ENCODE measurements at regions not wholly inside any gene's neighbourhood (a gene's known extent, or its start where the extent isn't known, plus 50 kb on each side); places are given as distances from the start of the nearest gene placed in this dataset.

DNA sequence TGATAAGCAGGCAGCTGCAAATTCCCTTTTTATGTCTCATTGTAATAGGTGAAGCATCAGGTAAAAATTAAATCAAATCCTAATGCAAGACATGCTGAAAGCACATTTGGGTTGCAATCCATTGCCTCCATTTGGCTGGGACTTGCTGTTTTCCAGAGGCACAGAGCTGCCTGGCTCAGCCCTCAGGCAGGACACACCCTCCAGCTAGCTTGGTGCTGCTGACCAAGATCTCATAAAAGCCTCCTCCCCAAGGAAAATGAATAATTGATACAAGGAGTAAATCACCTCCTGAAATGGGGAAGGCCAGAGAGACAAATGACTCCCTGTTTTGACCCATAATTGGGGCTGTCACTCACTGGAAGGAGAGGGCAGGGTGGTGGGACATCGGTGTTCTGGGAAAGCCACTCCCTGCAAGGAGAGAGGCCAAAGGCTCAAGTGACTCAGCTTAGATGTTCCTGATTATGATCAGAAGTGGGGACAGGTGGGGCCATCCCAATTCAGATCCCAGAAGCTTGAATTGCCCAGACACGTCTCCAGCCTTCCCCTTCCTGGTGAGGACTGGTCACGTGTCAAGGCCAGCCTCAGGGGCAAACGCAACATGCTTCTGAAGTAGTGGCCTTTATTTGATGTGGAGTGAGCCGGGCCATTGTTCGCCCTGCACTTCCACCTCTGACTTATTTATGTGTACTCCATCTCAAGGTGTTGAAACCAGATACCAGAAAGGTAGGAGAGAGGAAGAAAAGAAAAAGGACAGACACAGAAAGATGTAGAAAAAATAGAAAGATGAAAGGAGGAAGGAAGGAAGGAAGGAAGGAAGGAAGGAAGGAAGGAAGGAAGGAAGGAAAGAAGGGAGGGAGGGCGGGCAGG is 773.7 kb downstream of the BCL11B start:
- CTCF ChIA-PET, result no interaction called here
- POLR2A ChIA-PET, result no interaction called here
- Histone ChIP-seq H3K4me3 (ENCODE audit: low read depth, low read length) (no peak overlapping the region), H3K36me3 (ENCODE audit: control insufficient read depth in 2 of 2, insufficient read depth in 1 of 2, low read length in 2 of 2) (no peaks in the 10 kb centered on the region), H3K9me3 (ENCODE audit: control insufficient read depth, insufficient read depth, low read depth, low read length) (no peaks in the 10 kb centered on the region), H3K4me1 (ENCODE audit: control insufficient read depth, insufficient read depth, low read length) (no peaks in the 10 kb centered on the region), H3K27ac (ENCODE audit: extremely low read depth, low read depth, low read length) (no peak overlapping the region)
- TF ChIP-seq ZNF239 (tag by site-specific recombination; IDR thresholded peaks at IDR 0.05), result no peak
- TF ChIP-seq ZNF560 (tag by site-specific recombination; IDR thresholded peaks at IDR 0.05; ENCODE audit: borderline replicate concordance), result no peak
- TF ChIP-seq, protein P1, sequence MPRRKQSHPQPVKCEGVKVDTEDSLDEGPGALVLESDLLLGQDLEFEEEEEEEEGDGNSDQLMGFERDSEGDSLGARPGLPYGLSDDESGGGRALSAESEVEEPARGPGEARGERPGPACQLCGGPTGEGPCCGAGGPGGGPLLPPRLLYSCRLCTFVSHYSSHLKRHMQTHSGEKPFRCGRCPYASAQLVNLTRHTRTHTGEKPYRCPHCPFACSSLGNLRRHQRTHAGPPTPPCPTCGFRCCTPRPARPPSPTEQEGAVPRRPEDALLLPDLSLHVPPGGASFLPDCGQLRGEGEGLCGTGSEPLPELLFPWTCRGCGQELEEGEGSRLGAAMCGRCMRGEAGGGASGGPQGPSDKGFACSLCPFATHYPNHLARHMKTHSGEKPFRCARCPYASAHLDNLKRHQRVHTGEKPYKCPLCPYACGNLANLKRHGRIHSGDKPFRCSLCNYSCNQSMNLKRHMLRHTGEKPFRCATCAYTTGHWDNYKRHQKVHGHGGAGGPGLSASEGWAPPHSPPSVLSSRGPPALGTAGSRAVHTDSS (tag by site-specific recombination; IDR thresholded peaks at IDR 0.05), result no peak
- TF ChIP-seq, protein P2, sequence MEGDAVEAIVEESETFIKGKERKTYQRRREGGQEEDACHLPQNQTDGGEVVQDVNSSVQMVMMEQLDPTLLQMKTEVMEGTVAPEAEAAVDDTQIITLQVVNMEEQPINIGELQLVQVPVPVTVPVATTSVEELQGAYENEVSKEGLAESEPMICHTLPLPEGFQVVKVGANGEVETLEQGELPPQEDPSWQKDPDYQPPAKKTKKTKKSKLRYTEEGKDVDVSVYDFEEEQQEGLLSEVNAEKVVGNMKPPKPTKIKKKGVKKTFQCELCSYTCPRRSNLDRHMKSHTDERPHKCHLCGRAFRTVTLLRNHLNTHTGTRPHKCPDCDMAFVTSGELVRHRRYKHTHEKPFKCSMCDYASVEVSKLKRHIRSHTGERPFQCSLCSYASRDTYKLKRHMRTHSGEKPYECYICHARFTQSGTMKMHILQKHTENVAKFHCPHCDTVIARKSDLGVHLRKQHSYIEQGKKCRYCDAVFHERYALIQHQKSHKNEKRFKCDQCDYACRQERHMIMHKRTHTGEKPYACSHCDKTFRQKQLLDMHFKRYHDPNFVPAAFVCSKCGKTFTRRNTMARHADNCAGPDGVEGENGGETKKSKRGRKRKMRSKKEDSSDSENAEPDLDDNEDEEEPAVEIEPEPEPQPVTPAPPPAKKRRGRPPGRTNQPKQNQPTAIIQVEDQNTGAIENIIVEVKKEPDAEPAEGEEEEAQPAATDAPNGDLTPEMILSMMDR (tag by site-specific recombination; IDR thresholded peaks at IDR 0.05), result no peak
- TF ChIP-seq, protein P3, sequence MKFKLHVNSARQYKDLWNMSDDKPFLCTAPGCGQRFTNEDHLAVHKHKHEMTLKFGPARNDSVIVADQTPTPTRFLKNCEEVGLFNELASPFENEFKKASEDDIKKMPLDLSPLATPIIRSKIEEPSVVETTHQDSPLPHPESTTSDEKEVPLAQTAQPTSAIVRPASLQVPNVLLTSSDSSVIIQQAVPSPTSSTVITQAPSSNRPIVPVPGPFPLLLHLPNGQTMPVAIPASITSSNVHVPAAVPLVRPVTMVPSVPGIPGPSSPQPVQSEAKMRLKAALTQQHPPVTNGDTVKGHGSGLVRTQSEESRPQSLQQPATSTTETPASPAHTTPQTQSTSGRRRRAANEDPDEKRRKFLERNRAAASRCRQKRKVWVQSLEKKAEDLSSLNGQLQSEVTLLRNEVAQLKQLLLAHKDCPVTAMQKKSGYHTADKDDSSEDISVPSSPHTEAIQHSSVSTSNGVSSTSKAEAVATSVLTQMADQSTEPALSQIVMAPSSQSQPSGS (tag by site-specific recombination; IDR thresholded peaks at IDR 0.05; ENCODE audit: low read depth), result no peak
- TF ChIP-seq IKZF3 (tag by site-specific recombination; IDR thresholded peaks at IDR 0.05), result no peak
- no peak for TF ChIP-seq ZNF416 (tag by site-specific recombination; IDR thresholded peaks at IDR 0.05)
- TF ChIP-seq ZNF654 (tag by site-specific recombination; IDR thresholded peaks at IDR 0.05; ENCODE audit: low read depth), result no peak
- TF ChIP-seq KLF1 (tag by site-specific recombination; IDR thresholded peaks at IDR 0.05), result no peak
- TF ChIP-seq, protein P4, sequence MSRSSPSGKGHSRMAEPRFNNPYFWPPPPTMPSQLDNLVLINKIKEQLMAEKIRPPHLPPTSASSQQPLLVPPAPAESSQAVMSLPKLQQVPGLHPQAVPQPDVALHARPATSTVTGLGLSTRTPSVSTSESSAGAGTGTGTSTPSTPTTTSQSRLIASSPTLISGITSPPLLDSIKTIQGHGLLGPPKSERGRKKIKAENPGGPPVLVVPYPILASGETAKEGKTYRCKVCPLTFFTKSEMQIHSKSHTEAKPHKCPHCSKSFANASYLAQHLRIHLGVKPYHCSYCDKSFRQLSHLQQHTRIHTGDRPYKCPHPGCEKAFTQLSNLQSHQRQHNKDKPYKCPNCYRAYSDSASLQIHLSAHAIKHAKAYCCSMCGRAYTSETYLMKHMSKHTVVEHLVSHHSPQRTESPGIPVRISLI (tag by site-specific recombination; IDR thresholded peaks at IDR 0.05), result no peak
- TF ChIP-seq ZNF791 (tag by site-specific recombination; IDR thresholded peaks at IDR 0.05), result no peak
- no peak for TF ChIP-seq ZNF610 (tag by site-specific recombination; IDR thresholded peaks at IDR 0.05; ENCODE audit: borderline replicate concordance)
- TF ChIP-seq ZNF747 (tag by site-specific recombination; IDR thresholded peaks at IDR 0.05), result no peak
- no peak for TF ChIP-seq ZNF114 (tag by site-specific recombination; IDR thresholded peaks at IDR 0.05)

DNA sequence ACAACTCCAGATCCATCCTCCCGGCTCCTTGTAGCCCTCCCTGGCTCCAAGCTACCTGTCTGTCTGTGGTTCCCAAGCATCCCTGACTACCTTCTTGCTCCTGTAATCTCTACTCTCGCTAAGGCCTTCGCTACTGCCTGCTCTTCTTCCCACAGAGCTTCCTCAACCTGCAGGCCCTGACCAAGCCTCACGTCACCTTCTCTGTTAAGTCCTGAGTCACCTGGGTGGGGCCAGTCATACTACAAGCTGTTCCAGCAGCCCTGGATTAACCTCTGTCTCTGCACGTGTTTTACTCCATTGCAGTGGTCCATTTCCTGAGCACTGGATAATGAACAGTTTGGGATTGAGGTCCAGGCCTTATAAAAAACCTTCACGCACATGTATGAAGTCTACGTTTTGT is 770.7 kb downstream of the BCL11B start:
- no peaks in the 10 kb centered on the region for H3K9me3 ChIP-seq (ENCODE audit: control insufficient read depth, insufficient read depth, low read depth, low read length)
- no peak overlapping the region for H3K4me3 ChIP-seq (ENCODE audit: low read depth, low read length)
- POLR2A ChIA-PET, result no interaction called here
- no peaks in the 10 kb centered on the region for H3K4me1 ChIP-seq (ENCODE audit: control insufficient read depth, insufficient read depth, low read length)
- CTCF ChIA-PET, result no interaction called here
- no peak overlapping the region for H3K27ac ChIP-seq (ENCODE audit: extremely low read depth, low read depth, low read length)
- no peaks in the 10 kb centered on the region for H3K36me3 ChIP-seq (ENCODE audit: control insufficient read depth in 2 of 2, insufficient read depth in 1 of 2, low read length in 2 of 2)
- TF ChIP-seq ZSCAN16 (tag by site-specific recombination; IDR thresholded peaks at IDR 0.05), result no peak
- no peak for TF ChIP-seq ZNF830 (tag by site-specific recombination; IDR thresholded peaks at IDR 0.05; ENCODE audit: low read depth)
- TF ChIP-seq, protein P5, sequence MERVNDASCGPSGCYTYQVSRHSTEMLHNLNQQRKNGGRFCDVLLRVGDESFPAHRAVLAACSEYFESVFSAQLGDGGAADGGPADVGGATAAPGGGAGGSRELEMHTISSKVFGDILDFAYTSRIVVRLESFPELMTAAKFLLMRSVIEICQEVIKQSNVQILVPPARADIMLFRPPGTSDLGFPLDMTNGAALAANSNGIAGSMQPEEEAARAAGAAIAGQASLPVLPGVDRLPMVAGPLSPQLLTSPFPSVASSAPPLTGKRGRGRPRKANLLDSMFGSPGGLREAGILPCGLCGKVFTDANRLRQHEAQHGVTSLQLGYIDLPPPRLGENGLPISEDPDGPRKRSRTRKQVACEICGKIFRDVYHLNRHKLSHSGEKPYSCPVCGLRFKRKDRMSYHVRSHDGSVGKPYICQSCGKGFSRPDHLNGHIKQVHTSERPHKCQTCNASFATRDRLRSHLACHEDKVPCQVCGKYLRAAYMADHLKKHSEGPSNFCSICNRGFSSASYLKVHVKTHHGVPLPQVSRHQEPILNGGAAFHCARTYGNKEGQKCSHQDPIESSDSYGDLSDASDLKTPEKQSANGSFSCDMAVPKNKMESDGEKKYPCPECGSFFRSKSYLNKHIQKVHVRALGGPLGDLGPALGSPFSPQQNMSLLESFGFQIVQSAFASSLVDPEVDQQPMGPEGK (tag by site-specific recombination; IDR thresholded peaks at IDR 0.05), result no peak
- no peak for TF ChIP-seq ZNF791 (tag by site-specific recombination; IDR thresholded peaks at IDR 0.05)
- TF ChIP-seq, protein P6, sequence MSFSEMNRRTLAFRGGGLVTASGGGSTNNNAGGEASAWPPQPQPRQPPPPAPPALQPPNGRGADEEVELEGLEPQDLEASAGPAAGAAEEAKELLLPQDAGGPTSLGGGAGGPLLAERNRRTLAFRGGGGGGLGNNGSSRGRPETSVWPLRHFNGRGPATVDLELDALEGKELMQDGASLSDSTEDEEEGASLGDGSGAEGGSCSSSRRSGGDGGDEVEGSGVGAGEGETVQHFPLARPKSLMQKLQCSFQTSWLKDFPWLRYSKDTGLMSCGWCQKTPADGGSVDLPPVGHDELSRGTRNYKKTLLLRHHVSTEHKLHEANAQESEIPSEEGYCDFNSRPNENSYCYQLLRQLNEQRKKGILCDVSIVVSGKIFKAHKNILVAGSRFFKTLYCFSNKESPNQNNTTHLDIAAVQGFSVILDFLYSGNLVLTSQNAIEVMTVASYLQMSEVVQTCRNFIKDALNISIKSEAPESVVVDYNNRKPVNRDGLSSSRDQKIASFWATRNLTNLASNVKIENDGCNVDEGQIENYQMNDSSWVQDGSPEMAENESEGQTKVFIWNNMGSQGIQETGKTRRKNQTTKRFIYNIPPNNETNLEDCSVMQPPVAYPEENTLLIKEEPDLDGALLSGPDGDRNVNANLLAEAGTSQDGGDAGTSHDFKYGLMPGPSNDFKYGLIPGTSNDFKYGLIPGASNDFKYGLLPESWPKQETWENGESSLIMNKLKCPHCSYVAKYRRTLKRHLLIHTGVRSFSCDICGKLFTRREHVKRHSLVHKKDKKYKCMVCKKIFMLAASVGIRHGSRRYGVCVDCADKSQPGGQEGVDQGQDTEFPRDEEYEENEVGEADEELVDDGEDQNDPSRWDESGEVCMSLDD (tag by site-specific recombination; IDR thresholded peaks at IDR 0.05), result no peak
- TF ChIP-seq ZNF560 (tag by site-specific recombination; IDR thresholded peaks at IDR 0.05; ENCODE audit: borderline replicate concordance), result no peak
- TF ChIP-seq, protein P7, sequence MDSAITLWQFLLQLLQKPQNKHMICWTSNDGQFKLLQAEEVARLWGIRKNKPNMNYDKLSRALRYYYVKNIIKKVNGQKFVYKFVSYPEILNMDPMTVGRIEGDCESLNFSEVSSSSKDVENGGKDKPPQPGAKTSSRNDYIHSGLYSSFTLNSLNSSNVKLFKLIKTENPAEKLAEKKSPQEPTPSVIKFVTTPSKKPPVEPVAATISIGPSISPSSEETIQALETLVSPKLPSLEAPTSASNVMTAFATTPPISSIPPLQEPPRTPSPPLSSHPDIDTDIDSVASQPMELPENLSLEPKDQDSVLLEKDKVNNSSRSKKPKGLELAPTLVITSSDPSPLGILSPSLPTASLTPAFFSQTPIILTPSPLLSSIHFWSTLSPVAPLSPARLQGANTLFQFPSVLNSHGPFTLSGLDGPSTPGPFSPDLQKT (IDR thresholded peaks at IDR 0.05; ENCODE audit: borderline replicate concordance, low read depth, low read length), result no peak
- no peak for TF ChIP-seq ZNF214 (tag by site-specific recombination; IDR thresholded peaks at IDR 0.05; ENCODE audit: borderline replicate concordance)
- TF ChIP-seq ZNF571 (tag by site-specific recombination; IDR thresholded peaks at IDR 0.05), result no peak
- no peak for TF ChIP-seq HOXD13 (CRISPR knock-in tag; IDR thresholded peaks at IDR 0.05; ENCODE audit: borderline replicate concordance)
